GM19324 (cell line): ENCODE measurements at regions not wholly inside any gene's neighbourhood (a gene's known extent, or its start where the extent isn't known, plus 50 kb on each side); places are given as distances from the start of the nearest gene placed in this dataset.

Experiments used
- ATAC-seq: cut with Tn5 transposase; IDR thresholded peaks from one replicate; pipeline ENCODE4 v1.9.1; 2021; ENCODE audit warnings: mild to moderate bottlenecking, moderate library complexity; ENCODE audit not compliant: unreplicated experiment, low FRiP score

DNA sequence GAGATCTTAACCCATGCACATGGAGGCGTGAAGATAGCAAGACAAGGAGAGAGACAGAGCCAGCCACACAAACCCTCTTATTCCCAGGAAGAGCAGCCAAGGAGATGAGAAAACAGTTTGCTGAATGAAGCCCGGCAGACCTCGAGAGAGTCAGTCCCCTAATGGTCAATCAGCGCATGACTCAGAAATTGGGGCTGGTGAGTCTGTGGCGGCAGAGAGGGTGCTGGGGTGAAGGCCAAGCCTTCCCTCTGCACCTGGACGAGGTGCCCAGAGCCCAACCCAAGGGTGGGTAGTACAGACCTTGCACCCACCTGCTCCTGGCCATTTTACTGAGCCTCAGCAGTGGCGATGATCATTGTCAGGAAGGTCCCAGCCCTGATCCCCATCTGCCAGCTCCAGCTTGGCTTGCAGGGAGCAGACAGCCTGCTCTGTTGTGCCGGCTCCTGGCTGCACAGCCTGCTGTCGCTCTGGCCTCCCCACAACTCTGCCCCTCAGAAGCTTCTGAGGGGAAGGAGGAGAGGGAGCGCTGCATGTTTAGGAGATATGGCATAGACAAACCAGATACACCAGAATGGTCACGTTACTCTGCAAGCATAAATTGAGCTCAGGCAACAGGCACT is 256.6 kb downstream of the RPS24 start:
- ATAC-seq = no peak

- no peak for ATAC-seq
Measured at GRCh38 chr10:78291722-78292121, 258.1 kb downstream of the RPS24 start.

DNA sequence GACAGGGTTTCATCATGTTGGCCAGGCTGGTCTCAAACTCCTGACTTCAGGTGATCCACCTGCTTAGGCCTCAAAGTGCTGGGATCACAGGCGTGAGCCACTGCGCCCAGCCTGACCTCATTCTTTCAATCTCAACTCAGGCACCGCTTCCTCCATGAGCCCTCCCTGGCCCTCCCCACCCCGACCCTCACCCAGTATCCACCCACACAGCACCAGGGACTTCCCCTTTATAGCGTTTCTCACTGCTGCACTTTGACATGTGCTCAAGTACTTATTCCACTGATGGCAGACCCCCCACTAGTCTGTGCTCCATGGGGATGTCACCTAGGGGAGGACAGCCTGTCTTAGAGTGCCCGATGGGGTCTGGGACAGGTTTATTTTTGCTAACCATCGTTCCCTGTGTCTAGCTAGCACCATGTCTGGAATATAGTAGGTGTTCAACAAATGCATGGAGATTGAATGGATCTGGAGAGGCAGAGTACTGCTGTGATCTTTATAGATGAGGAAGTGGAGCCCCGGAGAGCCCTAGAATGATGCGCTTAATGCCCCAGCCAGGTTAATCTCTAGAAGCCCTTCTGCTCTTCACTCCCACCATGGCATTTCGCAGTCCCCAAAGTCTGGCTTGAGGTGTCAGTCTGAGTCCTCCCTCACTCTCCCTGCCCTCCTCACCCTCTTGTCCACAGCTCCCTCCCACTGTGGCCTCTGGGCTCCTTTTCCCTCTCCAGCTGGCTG is 258.8 kb downstream of the RPS24 start:
- no peak for ATAC-seq

DNA sequence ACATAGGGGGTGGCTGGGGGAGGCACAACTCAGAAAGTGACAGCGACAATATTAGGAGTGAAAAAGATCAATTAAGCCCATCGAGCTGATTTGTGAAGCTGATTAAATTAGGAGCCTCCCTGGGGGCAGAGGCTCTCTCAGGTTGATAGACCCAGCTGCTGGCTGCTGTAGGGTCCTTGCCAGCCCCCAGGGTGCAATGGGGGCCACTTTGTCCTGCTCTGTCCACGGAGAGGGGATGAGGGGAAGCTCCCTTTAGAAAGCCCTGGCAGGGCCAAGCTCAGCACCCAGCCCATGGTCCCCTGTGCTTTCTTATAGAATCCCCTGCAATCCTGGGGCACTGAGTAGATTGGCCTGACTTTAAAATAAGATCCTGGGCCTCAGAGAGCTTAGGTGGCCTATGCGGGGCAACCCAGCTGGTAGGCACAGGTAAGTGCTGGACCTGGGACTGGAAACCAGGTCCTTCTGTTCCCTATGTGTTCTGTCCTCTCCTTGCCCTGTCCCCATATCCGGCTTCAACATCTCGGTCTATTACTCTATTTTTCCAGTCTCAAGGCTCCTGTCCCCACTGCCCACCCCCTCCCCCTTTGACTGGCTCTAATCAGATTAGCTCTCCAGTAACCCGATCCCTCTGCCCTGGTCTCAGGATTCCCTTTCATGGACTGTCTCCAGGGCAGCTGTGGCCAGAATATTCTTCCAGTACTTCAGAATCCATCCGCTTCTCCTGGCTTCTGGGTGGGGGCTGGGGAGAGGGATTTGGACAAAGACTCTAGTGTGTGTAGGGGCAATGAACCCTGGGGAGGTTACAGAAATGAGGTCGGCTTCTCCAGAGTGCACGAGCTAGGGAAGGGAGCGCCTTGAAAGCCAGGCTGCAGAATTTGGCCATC is 259.6 kb downstream of the RPS24 start:
- no peak for ATAC-seq

GRCh38 chr10:78295242-78295641 is 261.6 kb downstream of the RPS24 start:
- ATAC-seq = no peak

DNA sequence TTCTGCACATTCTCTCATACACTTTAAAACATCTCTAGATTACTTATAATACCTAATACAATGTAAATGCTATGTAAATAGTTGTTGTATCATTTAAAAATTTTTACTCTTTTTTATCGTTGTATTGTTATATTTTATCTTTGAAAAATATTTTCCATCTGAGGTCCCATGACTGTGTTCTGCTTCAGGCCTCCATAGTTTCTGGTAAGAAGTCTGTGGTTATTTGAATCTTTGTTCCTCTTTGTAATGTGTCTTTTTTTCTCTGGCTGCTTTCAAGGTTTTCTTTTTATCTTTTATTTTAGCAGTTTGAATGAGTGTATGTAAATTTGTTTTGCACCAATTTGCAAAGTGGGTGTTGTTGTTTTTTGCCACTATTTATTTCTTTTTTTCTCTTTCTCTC is 263.1 kb downstream of the RPS24 start:
- ATAC-seq = no peak

DNA sequence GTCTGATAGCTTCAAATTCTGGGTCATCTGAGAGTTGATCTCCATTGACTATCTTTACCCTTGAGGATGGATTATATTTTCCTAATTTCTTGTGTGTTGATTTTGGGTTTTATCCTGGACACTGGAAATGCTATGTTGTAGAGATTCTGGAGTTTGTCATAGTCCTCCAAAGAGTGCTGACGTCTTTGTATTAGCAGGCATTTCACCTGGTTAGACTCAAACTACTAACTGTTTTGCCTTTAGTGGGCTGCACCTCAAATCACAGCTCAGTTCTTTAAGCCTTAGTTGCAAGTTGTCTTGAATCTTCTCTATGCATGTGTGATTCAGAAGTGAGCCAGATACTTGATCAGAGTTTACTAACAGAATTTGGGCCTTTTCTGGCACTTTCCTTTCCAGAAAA is 264.3 kb downstream of the RPS24 start:
- ATAC-seq = no peak

DNA sequence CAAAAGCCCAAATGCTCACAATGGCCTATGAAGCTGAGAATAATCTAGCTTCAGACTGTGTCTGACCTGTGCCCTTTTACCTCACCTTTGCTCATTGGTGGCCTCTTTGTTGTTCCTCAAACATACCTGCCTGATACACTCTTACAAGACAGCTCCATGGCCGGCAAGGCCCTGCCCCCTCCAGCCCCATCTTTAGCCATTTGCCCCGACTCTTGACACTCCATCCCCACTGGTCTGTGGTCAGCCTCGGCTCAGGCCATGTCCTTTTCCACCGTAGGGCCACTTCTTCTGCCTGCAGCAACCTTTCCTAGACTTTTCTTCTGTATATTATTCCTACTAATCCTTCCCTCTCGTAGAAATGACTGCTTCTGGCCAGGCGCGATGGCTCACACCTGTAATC is 265.2 kb downstream of the RPS24 start:
- ATAC-seq = no peak

- ATAC-seq = no peak
Measured at GRCh38 chr10:78299851-78300468, 266.3 kb downstream of the RPS24 start.

- ATAC-seq = no peak
Measured at GRCh38 chr10:78300526-78300925, 266.9 kb downstream of the RPS24 start.

DNA sequence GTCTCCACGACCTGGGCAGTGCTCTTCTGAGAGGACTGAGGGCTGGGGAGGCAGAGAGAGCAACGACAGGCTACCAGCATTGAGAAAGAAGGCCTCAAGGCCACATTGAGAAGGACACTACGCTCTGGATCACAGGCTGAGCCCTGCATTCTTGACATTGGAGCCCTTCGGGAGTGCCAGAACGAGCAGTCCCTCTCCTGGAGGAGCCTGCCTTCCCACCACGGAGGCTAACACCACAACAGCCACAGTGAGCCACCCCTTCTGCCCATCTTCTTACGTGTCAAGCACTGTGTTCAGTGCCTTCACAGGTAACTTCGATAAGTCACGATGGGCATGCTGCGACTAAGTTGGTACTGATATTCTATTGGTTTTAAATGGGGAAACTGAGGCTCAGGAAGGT is 267.8 kb downstream of the RPS24 start:
- ATAC-seq = no peak

- ATAC-seq = no peak
Measured at GRCh38 chr10:78301891-78302738, 268.5 kb downstream of the RPS24 start.

DNA sequence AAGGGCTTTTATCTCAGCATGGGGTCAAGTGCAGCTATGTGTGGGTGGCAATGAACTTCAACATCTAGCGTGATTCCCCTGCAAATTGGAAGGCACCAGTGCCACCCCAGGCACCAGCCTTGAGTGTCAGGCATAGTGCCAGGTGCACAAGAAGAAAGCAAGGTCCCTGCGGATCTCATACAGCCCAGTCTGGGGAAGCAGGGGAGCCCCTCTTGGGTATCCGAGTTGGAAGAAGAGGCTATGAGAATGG is 269.0 kb downstream of the RPS24 start:
- ATAC-seq = no peak

GRCh38 chr10:78302989-78303854 is 269.6 kb downstream of the RPS24 start:
- peak; percentile 95 for ATAC-seq

DNA sequence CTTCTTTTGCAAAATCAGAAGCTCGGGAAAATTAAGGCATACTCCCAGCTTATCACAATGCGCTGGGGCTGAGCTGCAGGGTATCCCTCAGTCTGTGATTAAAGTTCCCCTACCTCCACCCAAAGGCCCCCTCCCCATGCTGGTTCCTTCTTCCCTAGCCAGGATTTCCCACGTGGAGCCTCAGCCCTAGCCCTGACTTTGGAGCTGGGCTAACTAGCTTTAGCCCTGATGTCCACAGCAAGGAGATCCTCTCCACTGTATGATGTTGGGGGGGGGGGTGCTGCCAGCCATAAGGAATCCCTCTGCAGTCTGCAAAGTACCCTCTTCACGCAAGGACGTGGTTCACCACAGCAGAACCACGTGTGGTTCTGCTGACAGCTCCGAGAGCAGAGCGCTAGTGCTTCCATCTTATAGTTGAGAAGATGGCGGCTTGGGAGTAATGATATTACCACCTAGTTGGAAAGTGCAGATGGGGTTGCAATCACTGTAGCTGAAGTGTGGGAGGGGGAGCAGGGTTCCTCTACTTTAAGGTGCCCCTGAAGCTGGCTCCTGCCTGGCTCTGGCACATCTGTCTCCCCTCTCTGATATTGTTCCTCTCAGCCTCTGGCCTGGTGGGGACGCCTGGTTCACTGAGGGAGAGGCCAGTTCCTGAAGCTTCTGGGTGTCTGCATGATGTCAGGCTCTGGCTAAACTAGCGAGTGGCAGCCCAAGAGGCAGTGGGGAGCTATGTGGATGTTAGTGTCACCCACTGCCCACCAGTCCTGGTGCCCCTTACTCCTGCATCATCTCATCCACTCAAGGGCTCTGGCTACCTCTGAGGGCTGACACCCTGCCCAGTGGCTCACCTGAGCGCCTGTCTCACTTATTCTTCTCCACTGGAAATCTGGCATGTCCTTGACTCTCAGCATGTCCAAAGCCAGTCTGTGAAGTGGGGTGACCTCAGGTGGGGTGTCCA is 270.7 kb downstream of the RPS24 start:
- no peak for ATAC-seq

GRCh38 chr10:78305311-78305710 is 271.6 kb downstream of the RPS24 start:
- no peak for ATAC-seq

DNA sequence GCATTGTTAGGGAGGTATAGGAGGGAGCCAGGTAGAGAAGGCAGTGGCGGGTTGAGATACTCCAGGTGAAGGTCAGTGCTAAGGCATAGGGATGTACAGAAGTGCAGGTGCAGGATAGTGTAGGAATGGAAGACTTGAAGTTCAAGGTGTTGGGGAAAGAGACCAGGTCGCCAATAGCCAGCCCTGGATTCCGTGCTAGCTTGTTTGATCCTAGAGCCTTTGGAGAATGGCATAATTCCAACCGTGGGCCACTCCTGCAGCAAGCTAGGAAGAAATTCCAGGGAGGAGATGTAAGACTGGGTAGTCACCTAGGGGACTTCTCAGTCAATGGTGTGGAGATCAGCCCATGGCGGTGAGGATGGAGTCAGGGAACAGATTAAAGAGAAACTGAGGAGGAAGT is 272.7 kb downstream of the RPS24 start:
- ATAC-seq = no peak

DNA sequence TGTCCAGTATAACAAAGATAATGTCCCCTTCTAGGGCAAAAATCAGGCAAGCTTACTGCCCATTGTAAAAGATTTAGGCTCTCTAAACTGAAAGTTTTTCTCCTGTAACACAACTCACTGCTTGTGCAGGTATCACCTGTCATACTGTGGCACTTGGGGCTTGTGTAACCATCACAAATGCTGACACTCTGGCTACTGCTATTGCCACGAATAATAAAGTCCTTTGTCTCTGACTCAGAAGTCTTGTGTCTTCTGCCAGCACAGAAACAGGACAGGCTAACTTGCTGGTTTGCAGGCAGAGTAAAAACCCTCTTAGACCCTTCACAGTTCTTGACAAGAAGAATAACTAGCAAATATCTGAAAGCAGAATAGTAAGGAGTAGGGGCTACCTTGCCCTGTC is 273.9 kb downstream of the RPS24 start:
- no peak for ATAC-seq
